ENCODE measurements at regions not wholly inside any gene's neighbourhood (a gene's known extent, or its start where the extent isn't known, plus 50 kb on each side); places are given as distances from the start of the nearest gene placed in this dataset.

GRCh38 chr17:6919158-6919557, 76.7 kb upstream of the ALOX12 start (continued):
- TF ChIP-seq, protein P1, sequence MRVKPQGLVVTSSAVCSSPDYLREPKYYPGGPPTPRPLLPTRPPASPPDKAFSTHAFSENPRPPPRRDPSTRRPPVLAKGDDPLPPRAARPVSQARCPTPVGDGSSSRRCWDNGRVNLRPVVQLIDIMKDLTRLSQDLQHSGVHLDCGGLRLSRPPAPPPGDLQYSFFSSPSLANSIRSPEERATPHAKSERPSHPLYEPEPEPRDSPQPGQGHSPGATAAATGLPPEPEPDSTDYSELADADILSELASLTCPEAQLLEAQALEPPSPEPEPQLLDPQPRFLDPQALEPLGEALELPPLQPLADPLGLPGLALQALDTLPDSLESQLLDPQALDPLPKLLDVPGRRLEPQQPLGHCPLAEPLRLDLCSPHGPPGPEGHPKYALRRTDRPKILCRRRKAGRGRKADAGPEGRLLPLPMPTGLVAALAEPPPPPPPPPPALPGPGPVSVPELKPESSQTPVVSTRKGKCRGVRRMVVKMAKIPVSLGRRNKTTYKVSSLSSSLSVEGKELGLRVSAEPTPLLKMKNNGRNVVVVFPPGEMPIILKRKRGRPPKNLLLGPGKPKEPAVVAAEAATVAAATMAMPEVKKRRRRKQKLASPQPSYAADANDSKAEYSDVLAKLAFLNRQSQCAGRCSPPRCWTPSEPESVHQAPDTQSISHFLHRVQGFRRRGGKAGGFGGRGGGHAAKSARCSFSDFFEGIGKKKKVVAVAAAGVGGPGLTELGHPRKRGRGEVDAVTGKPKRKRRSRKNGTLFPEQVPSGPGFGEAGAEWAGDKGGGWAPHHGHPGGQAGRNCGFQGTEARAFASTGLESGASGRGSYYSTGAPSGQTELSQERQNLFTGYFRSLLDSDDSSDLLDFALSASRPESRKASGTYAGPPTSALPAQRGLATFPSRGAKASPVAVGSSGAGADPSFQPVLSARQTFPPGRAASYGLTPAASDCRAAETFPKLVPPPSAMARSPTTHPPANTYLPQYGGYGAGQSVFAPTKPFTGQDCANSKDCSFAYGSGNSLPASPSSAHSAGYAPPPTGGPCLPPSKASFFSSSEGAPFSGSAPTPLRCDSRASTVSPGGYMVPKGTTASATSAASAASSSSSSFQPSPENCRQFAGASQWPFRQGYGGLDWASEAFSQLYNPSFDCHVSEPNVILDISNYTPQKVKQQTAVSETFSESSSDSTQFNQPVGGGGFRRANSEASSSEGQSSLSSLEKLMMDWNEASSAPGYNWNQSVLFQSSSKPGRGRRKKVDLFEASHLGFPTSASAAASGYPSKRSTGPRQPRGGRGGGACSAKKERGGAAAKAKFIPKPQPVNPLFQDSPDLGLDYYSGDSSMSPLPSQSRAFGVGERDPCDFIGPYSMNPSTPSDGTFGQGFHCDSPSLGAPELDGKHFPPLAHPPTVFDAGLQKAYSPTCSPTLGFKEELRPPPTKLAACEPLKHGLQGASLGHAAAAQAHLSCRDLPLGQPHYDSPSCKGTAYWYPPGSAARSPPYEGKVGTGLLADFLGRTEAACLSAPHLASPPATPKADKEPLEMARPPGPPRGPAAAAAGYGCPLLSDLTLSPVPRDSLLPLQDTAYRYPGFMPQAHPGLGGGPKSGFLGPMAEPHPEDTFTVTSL (CRISPR knock-in tag; IDR thresholded peaks at IDR 0.05; ENCODE audit: borderline replicate concordance), result no peak

DNA sequence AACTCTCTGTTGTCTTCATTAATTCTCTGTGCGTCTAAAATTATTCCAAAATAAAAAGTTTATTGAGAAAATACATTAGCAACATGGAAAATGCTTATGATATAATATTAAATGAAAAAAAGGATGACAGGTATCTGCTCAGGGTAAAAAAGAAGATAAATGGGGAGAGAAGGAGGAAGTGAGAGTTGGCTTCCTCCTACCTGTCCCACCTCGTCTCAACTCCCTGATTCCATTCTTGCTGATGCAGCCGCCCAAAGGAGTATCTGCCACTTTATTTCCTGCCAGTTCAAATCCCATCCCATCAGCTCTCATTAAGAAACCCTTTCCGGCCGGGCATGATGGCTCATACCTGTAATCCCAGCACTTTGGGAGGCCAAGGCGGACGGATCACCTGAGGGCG, 72.5 kb upstream of the ALOX12 start:
- 98% methylated on average over 8 of the region's 8 CpGs for WGBS (ENCODE audit: low lambda C conversion rate)
- FAIRE-seq, result no peak
- ChIA-PET CTCF (ENCODE audit: low intra/inter-chr PET ratio, low total read pairs) (no interaction called here), POLR2A (no interaction called here)
- Histone ChIP-seq H3K4me2 (ENCODE audit: low read depth, low read length) (no peak overlapping the region), H3K9me3 (ENCODE audit: low read length) (peaks cover 6% of the 10 kb centered on the region; the same call in 1 of the 2 replicates), H4K20me1 (ENCODE audit: insufficient read depth, low read length) (no peaks in the 10 kb centered on the region), H3K4me3 (replicated peaks in 1 of 3; ENCODE audit: insufficient read depth in 1 of 3, low read depth in 2 of 3, low read length in 3 of 3) (no peak overlapping the region), H3K9ac (ENCODE audit: insufficient read depth, low read depth, low read length) (no peak overlapping the region), H3K27me3 (ENCODE audit: control insufficient read depth in 1 of 2, insufficient read depth in 2 of 2, low read length in 2 of 2) (no peaks in the 10 kb centered on the region), H3K36me3 (replicated peaks in 1 of 2; ENCODE audit: control insufficient read depth in 1 of 2, insufficient read depth in 2 of 2, low read length in 2 of 2) (peaks cover 0 to 6% of the 10 kb centered on the region in 2 experiments; a peak in 1 of 5 replicates), H3K79me2 (ENCODE audit: insufficient read depth, low read length) (no peaks in the 10 kb centered on the region), H3K27ac (ENCODE audit: extremely low read length, insufficient read depth, low read length) (no peak overlapping the region), H2AFZ (ENCODE audit: low read length) (no peak overlapping the region), H3K4me1 (ENCODE audit: insufficient read depth, low read length) (no peaks in the 10 kb centered on the region)
- DNase-seq (ENCODE audit: low spot score), result no peak
- in situ Hi-C loops (cut with HindIII; ENCODE audit: extremely low pct_ligation_motif_present, low pct_unique_long_range_greater_than_20kb) (no loop called here), intact Hi-C loops (cut with micrococcal nuclease; ENCODE audit: unreplicated experiment) (no loop called here)
- no peak for TF ChIP-seq SCMH1 (CRISPR knock-in tag; IDR thresholded peaks at IDR 0.05; ENCODE audit: borderline replicate concordance)
- no peak for TF ChIP-seq ZNF598 (CRISPR knock-in tag; IDR thresholded peaks at IDR 0.05; ENCODE audit: borderline replicate concordance)
- no peak for TF ChIP-seq EP300 (IDR thresholded peaks at IDR 0.05; ENCODE audit: low read depth in 2 of 2, low read length in 2 of 2)
- no peak for TF ChIP-seq EP300 (CRISPR knock-in tag; IDR thresholded peaks at IDR 0.05; ENCODE audit: borderline replicate concordance)
- TF ChIP-seq ZNF44 (CRISPR knock-in tag; IDR thresholded peaks at IDR 0.05), result no peak
- TF ChIP-seq ZNF256 (CRISPR knock-in tag; conservative IDR thresholded peaks at IDR 0.05), result no peak
- no peak for TF ChIP-seq PRDM15 (CRISPR knock-in tag; IDR thresholded peaks at IDR 0.05)
- TF ChIP-seq NFYB (CRISPR knock-in tag; IDR thresholded peaks at IDR 0.05), result no peak
- TF ChIP-seq, protein P2, sequence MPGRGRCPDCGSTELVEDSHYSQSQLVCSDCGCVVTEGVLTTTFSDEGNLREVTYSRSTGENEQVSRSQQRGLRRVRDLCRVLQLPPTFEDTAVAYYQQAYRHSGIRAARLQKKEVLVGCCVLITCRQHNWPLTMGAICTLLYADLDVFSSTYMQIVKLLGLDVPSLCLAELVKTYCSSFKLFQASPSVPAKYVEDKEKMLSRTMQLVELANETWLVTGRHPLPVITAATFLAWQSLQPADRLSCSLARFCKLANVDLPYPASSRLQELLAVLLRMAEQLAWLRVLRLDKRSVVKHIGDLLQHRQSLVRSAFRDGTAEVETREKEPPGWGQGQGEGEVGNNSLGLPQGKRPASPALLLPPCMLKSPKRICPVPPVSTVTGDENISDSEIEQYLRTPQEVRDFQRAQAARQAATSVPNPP (CRISPR knock-in tag; IDR thresholded peaks at IDR 0.05), result no peak
- TF ChIP-seq TFDP1 (CRISPR knock-in tag; IDR thresholded peaks at IDR 0.05; ENCODE audit: borderline replicate concordance), result no peak
- no TSS peak for BruUV-seq (replicated peaks)
- no peak for ATAC-seq

Measured in HepG2 (cell line).